ENCODE measurements at regions not wholly inside any gene's neighbourhood (a gene's known extent, or its start where the extent isn't known, plus 50 kb on each side); places are given as distances from the start of the nearest gene placed in this dataset.

DNA sequence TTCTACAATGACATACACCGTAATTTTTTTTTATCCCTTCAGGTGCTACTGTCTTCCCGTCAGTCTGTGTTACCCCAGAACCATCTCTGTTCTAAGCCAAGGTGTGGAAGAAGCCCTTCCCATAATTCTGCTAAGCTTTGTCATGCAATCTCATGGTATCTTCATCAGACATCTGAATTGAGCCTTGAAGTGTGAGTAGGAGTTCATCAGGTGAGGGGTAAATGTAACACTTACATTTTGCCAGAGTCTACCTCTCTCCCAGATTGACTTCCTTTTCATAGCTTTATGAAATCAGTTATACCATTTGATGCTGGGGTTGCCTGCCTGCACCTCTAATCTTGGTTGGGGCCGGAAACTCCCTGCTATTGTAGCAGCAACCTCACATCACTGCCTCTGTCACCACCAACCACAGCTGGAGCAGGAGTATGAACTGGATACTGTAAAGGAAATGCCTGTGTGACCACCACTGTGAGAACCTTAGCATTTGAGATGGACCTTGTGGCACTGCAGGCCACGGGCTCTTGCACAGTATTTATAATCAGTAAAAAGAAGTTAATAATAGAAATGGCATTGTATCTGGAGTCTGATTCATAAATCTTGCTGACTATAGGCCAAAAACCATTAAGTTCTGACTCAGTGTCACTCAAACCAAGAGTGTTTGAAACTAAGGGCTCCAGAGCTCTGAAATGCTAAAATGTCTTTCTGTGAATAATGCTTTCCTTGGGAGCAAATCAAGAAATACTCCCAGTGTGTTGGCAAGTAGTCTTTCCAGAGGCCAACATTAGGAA, 58.7 kb upstream of the STK38L start:
- TF ChIP-seq RAD21 (CRISPR knock-in tag; IDR thresholded peaks at IDR 0.05): no peak
- TF ChIP-seq, protein P1, sequence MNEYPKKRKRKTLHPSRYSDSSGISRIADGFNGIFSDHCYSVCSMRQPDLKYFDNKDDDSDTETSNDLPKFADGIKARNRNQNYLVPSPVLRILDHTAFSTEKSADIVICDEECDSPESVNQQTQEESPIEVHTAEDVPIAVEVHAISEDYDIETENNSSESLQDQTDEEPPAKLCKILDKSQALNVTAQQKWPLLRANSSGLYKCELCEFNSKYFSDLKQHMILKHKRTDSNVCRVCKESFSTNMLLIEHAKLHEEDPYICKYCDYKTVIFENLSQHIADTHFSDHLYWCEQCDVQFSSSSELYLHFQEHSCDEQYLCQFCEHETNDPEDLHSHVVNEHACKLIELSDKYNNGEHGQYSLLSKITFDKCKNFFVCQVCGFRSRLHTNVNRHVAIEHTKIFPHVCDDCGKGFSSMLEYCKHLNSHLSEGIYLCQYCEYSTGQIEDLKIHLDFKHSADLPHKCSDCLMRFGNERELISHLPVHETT (CRISPR knock-in tag; conservative IDR thresholded peaks at IDR 0.05): no peak
- no peak for TF ChIP-seq XRCC5 (optimal IDR thresholded peaks at IDR 0.05; ENCODE audit: low read length)
- TF ChIP-seq MIER3 (CRISPR knock-in tag; IDR thresholded peaks at IDR 0.05; ENCODE audit: borderline replicate concordance): no peak
- TF ChIP-seq EZH2 (conservative IDR thresholded peaks at IDR 0.05; ENCODE audit: low read depth, low read length): no peak
- TF ChIP-seq IKZF4 (CRISPR knock-in tag; IDR thresholded peaks at IDR 0.05; ENCODE audit: borderline replicate concordance, low read depth, not compliant biosample characterization): no peak
- TF ChIP-seq, protein P2, sequence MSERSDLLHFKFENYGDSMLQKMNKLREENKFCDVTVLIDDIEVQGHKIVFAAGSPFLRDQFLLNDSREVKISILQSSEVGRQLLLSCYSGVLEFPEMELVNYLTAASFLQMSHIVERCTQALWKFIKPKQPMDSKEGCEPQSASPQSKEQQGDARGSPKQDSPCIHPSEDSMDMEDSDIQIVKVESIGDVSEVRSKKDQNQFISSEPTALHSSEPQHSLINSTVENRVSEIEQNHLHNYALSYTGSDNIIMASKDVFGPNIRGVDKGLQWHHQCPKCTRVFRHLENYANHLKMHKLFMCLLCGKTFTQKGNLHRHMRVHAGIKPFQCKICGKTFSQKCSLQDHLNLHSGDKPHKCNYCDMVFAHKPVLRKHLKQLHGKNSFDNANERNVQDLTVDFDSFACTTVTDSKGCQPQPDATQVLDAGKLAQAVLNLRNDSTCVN (CRISPR knock-in tag; IDR thresholded peaks at IDR 0.05; ENCODE audit: borderline replicate concordance): no peak
- no peak for TF ChIP-seq MXD4 (CRISPR knock-in tag; IDR thresholded peaks at IDR 0.05)
- TF ChIP-seq SETDB1 (CRISPR knock-in tag; IDR thresholded peaks at IDR 0.05; ENCODE audit: borderline replicate concordance): no peak
- no peak for TF ChIP-seq ZNF83 (CRISPR knock-in tag; IDR thresholded peaks at IDR 0.05; ENCODE audit: borderline replicate concordance)
- no peak for TF ChIP-seq ZNF552 (CRISPR knock-in tag; IDR thresholded peaks at IDR 0.05; ENCODE audit: borderline replicate concordance)
